Thyroid gland (tissue), 4 donors: ENCODE measurements at regions not wholly inside any gene's neighbourhood (a gene's known extent, or its start where the extent isn't known, plus 50 kb on each side); places are given as distances from the start of the nearest gene placed in this dataset.

ENCODE experiments used
- CTCF ChIP-seq, 6 experiments: fragments of 200-600 bp in 3 of 6; fragments of 450-650 bp in 3 of 6; sonication (generic) in 3 of 6; IDR thresholded peaks; one replicate each; pipeline ENCODE4 v1.5.1; 2016 to 2019; ENCODE audit warnings: antibody characterized with exemption in 6 of 6, mild to moderate bottlenecking in 2 of 6, inconsistent platforms in 1 of 6, moderate library complexity in 1 of 6
- POLR2A ChIP-seq, 2 donors: fragments of 450-650 bp; IDR thresholded peaks; one replicate each; pipeline ENCODE4 v1.6.1; 2017; ENCODE audit warnings: antibody characterized with exemption in 2 of 2, mild to moderate bottlenecking in 2 of 2, moderate library complexity in 1 of 2

- no peak for TF ChIP-seq POLR2A (IDR thresholded peaks at IDR 0.05)
- TF ChIP-seq CTCF (IDR thresholded peaks at IDR 0.05), result no peak
Measured at GRCh38 chr5:24823625-24824024, 178.8 kb upstream of the CDH10 start.
